ENCODE measurements at regions not wholly inside any gene's neighbourhood (a gene's known extent, or its start where the extent isn't known, plus 50 kb on each side); places are given as distances from the start of the nearest gene placed in this dataset.

DNA sequence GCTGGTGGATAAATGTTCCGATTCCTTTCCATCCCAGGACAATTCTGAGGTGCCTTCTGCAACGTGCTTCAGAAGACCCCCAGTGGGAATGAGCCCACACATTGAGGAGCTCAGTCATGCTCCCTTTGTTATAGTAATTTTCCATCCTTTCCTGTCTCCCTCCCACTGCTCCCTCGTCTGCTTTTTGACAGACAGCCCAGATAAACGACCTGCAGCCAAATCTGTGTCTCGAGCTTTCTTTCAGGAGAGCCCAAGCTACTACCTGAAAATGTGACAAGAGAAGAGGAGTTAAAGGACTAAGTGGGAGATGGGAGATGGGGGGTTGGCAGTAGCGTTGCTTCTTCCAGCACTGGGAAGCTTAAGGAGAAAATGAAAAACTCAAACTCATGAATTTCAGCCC is 65.9 kb upstream of the LRRN2 start:
- H3K4me1 ChIP-seq (ENCODE audit: insufficient read depth, insufficient read length): peaks cover 17% of the 10 kb centered on the region
- H3K36me3 ChIP-seq (ENCODE audit: insufficient read depth, insufficient read length, low read length): no peaks in the 10 kb centered on the region
- TF ChIP-seq ZNF274 (IDR thresholded peaks at IDR 0.05; ENCODE audit: low read depth, low read length) (no peak), YY1 (IDR thresholded peaks at IDR 0.05; ENCODE audit: insufficient read depth, insufficient read length) (no peak), SUZ12 (IDR thresholded peaks at IDR 0.05; ENCODE audit: extremely low read depth, insufficient read depth, insufficient read length) (no peak)
- H3K9ac ChIP-seq (ENCODE audit: insufficient read length, low read depth): no peak overlapping the region
- H3K27me3 ChIP-seq (ENCODE audit: insufficient read depth, insufficient read length): no peaks in the 10 kb centered on the region
- DNase-seq (ENCODE audit: low read depth, low spot score): no peak
- peaks cover 15% of the 10 kb centered on the region; the same call in 1 of the 2 replicates for H3K9me3 ChIP-seq (ENCODE audit: insufficient read depth, low read length)
- H3K4me3 ChIP-seq (ENCODE audit: insufficient read length, low read depth): no peak overlapping the region

DNA sequence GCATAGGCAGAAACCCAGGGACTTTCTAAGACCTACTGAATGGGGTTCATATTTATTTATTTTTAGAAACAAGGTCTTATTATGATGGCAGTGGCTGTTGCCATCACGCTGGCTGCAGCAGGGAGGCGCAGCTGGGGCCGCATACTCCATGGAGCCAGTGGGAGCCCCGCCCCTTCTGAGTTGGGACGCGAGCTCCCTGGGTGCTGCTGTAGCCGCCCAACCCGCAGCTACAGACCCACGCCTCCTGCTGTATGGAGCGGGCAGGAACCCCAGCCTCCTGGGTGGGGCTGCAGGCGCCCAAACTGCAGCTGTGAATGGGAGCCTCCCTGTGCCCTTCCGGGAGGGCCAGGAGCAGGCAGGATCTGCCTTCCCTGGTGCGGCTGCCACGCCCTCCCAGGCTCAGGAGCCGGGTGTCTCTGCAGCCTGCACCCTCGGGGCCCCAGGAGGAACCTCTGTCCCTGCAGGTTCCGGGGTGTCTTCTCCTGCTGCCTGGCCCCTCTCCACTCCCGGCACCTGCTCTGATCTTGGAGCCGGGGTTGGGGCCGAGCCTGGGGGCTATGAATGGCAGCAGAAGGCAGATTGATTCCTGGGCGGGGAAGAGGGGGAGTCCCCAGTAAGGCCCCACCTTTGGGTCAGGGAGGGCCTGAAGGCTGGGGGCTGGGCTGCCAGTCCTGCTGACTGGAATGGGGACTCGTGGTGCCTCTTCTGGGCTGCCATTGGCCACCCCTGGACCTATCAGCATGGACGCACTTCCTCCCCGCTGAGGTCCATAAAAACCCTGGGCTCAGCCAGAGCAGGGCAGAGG is 66.5 kb upstream of the LRRN2 start:
- TF ChIP-seq YY1 (IDR thresholded peaks at IDR 0.05; ENCODE audit: insufficient read depth, insufficient read length) (no peak), ZNF274 (IDR thresholded peaks at IDR 0.05; ENCODE audit: low read depth, low read length) (no peak), SUZ12 (IDR thresholded peaks at IDR 0.05; ENCODE audit: extremely low read depth, insufficient read depth, insufficient read length) (no peak)
- Histone ChIP-seq H3K4me3 (ENCODE audit: insufficient read length, low read depth) (no peak overlapping the region), H3K9ac (ENCODE audit: insufficient read length, low read depth) (no peak overlapping the region), H3K4me1 (ENCODE audit: insufficient read depth, insufficient read length) (peaks cover 17% of the 10 kb centered on the region), H3K27me3 (ENCODE audit: insufficient read depth, insufficient read length) (peaks cover 2% of the 10 kb centered on the region), H3K9me3 (ENCODE audit: insufficient read depth, low read length) (peaks cover 15% of the 10 kb centered on the region; the same call in 1 of the 2 replicates), H3K36me3 (ENCODE audit: insufficient read depth, insufficient read length, low read length) (no peaks in the 10 kb centered on the region)
- no peak for DNase-seq (ENCODE audit: low read depth, low spot score)

DNA sequence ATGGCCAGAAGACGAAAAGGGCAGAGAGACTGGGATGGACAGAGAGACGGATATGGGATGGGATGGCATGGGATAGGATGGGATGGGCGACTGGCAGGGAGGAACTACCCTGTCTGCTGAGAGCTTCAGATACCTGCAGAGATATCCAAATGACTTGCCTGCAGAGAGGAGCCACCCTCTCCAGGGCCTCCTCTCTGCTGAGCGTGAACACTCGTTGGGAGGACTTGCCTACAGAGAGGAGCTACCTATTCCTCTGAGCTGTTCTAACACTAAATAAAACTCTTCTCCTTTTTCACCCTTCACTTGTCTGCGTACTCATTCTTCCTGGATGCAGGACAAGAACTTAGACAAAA is 67.1 kb upstream of the LRRN2 start:
- H3K4me3 ChIP-seq (ENCODE audit: insufficient read length, low read depth): no peak overlapping the region
- DNase-seq (ENCODE audit: low read depth, low spot score): no peak

GRCh38 chr1:204754821-204755220 is 69.3 kb upstream of the LRRN2 start:
- Histone ChIP-seq H3K9ac (ENCODE audit: insufficient read length, low read depth) (no peak overlapping the region), H3K36me3 (ENCODE audit: insufficient read depth, insufficient read length, low read length) (no peaks in the 10 kb centered on the region), H3K4me1 (ENCODE audit: insufficient read depth, insufficient read length) (peaks cover 13% of the 10 kb centered on the region), H3K4me3 (ENCODE audit: insufficient read length, low read depth) (no peak overlapping the region), H3K27me3 (ENCODE audit: insufficient read depth, insufficient read length) (peaks cover 2% of the 10 kb centered on the region), H3K9me3 (ENCODE audit: insufficient read depth, low read length) (peaks cover 15% of the 10 kb centered on the region; the same call in 1 of the 2 replicates)
- DNase-seq (ENCODE audit: low read depth, low spot score): no peak
- no peak for TF ChIP-seq SUZ12 (IDR thresholded peaks at IDR 0.05; ENCODE audit: extremely low read depth, insufficient read depth, insufficient read length)
- no peak for TF ChIP-seq ZNF274 (IDR thresholded peaks at IDR 0.05; ENCODE audit: low read depth, low read length)
- TF ChIP-seq YY1 (IDR thresholded peaks at IDR 0.05; ENCODE audit: insufficient read depth, insufficient read length): no peak

More for the DNA sequence above, 67.1 kb upstream of the LRRN2 start:
- Histone ChIP-seq H3K27me3 (ENCODE audit: insufficient read depth, insufficient read length) (peaks cover 2% of the 10 kb centered on the region), H3K36me3 (ENCODE audit: insufficient read depth, insufficient read length, low read length) (no peaks in the 10 kb centered on the region), H3K9me3 (ENCODE audit: insufficient read depth, low read length) (peaks cover 15% of the 10 kb centered on the region; the same call in 1 of the 2 replicates), H3K4me1 (ENCODE audit: insufficient read depth, insufficient read length) (peaks cover 17% of the 10 kb centered on the region), H3K9ac (ENCODE audit: insufficient read length, low read depth) (no peak overlapping the region)
- TF ChIP-seq SUZ12 (IDR thresholded peaks at IDR 0.05; ENCODE audit: extremely low read depth, insufficient read depth, insufficient read length) (no peak), YY1 (IDR thresholded peaks at IDR 0.05; ENCODE audit: insufficient read depth, insufficient read length) (no peak), ZNF274 (IDR thresholded peaks at IDR 0.05; ENCODE audit: low read depth, low read length) (no peak)

- peaks cover 15% of the 10 kb centered on the region; the same call in 1 of the 2 replicates for H3K9me3 ChIP-seq (ENCODE audit: insufficient read depth, low read length)
- H3K4me1 ChIP-seq (ENCODE audit: insufficient read depth, insufficient read length): peaks cover 7% of the 10 kb centered on the region
- peaks cover 2% of the 10 kb centered on the region for H3K27me3 ChIP-seq (ENCODE audit: insufficient read depth, insufficient read length)
- TF ChIP-seq SUZ12 (IDR thresholded peaks at IDR 0.05; ENCODE audit: extremely low read depth, insufficient read depth, insufficient read length): no peak
- no peak for TF ChIP-seq YY1 (IDR thresholded peaks at IDR 0.05; ENCODE audit: insufficient read depth, insufficient read length)
- no peak for TF ChIP-seq ZNF274 (IDR thresholded peaks at IDR 0.05; ENCODE audit: low read depth, low read length)
- no peak for DNase-seq (ENCODE audit: low read depth, low spot score)
- no peak overlapping the region for H3K4me3 ChIP-seq (ENCODE audit: insufficient read length, low read depth)
- no peaks in the 10 kb centered on the region for H3K36me3 ChIP-seq (ENCODE audit: insufficient read depth, insufficient read length, low read length)
- no peak overlapping the region for H3K9ac ChIP-seq (ENCODE audit: insufficient read length, low read depth)
Measured at GRCh38 chr1:204756349-204756748, 70.8 kb upstream of the LRRN2 start.

DNA sequence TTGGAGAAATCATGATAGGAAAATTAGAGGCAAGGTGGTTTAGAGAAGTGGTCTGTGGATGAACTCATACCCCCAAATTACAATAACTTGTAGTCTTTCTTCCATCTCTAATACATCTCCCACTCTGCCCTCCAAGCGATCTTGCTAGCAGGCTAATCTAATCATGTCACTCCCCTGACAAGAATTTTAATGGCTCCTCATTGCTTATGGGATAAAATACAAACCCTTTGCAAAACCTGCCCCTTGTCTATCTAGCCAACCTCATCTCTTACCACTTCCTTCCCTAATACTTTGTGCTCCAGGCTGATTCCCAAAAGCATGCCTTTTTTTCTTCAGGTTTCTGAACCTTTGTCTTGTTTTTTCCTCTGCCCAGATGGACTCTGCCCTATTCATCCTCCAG is 71.3 kb upstream of the LRRN2 start:
- DNase-seq (ENCODE audit: low read depth, low spot score): no peak
- Histone ChIP-seq H3K27me3 (ENCODE audit: insufficient read depth, insufficient read length) (peaks cover 2% of the 10 kb centered on the region), H3K36me3 (ENCODE audit: insufficient read depth, insufficient read length, low read length) (no peaks in the 10 kb centered on the region), H3K4me3 (ENCODE audit: insufficient read length, low read depth) (no peak overlapping the region), H3K9ac (ENCODE audit: insufficient read length, low read depth) (no peak overlapping the region), H3K9me3 (ENCODE audit: insufficient read depth, low read length) (peaks cover 15% of the 10 kb centered on the region; the same call in 1 of the 2 replicates), H3K4me1 (ENCODE audit: insufficient read depth, insufficient read length) (peaks cover 4% of the 10 kb centered on the region)
- no peak for TF ChIP-seq YY1 (IDR thresholded peaks at IDR 0.05; ENCODE audit: insufficient read depth, insufficient read length)
- TF ChIP-seq ZNF274 (IDR thresholded peaks at IDR 0.05; ENCODE audit: low read depth, low read length): no peak
- TF ChIP-seq SUZ12 (IDR thresholded peaks at IDR 0.05; ENCODE audit: extremely low read depth, insufficient read depth, insufficient read length): no peak

DNA sequence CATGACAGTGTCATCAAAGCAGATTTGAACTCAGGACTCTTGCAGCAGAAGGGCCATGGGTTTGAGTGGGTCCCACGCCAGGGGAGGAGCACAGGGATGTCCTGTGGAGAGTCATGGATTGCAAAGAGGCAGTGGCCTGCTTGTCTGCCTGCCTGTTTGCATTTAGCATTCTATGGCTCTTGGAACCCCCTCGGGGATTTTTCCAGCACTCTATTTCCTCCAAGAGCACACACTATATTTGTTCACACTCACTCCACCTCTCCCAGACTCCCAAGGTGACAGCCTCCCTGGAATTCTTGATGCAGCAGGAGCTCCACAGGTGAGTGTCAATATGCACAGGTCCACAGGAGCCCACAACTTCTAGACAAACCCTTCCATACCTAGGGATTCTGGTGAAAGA is 73.1 kb upstream of the LRRN2 start:
- DNase-seq (ENCODE audit: low read depth, low spot score): no peak
- Histone ChIP-seq H3K27me3 (ENCODE audit: insufficient read depth, insufficient read length) (peaks cover 2% of the 10 kb centered on the region), H3K4me3 (ENCODE audit: insufficient read length, low read depth) (no peak overlapping the region), H3K4me1 (ENCODE audit: insufficient read depth, insufficient read length) (peaks cover 5% of the 10 kb centered on the region), H3K36me3 (ENCODE audit: insufficient read depth, insufficient read length, low read length) (no peaks in the 10 kb centered on the region), H3K9me3 (ENCODE audit: insufficient read depth, low read length) (peaks cover 5% of the 10 kb centered on the region; the same call in 1 of the 2 replicates), H3K9ac (ENCODE audit: insufficient read length, low read depth) (no peak overlapping the region)
- TF ChIP-seq SUZ12 (IDR thresholded peaks at IDR 0.05; ENCODE audit: extremely low read depth, insufficient read depth, insufficient read length) (no peak), YY1 (IDR thresholded peaks at IDR 0.05; ENCODE audit: insufficient read depth, insufficient read length) (no peak), ZNF274 (IDR thresholded peaks at IDR 0.05; ENCODE audit: low read depth, low read length) (no peak)
